ENCODE measurements at regions not wholly inside any gene's neighbourhood (a gene's known extent, or its start where the extent isn't known, plus 50 kb on each side); places are given as distances from the start of the nearest gene placed in this dataset.

DNA sequence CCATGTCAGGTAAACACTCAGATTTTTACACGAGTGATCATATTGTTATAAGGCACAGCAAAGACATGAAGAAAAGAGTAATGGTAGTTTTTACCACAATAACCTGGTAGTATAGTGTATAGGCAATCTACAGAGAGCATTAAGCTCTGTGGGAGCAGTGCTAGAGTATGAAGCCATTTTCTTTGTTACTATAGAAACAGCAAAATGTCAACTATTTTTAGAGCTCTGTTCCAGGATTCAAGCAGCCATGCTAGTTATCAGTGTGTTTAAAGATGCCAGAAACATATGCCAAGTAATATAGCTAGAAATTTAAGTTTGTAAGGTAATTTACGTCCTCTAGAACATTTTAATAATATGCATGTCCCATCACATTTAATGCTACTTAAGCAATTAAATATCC is 77.6 kb upstream of the RGS18 start:
- Histone ChIP-seq H3K4me3 (ENCODE audit: control insufficient read depth in 2 of 3, extremely low read depth in 1 of 3, insufficient read depth in 2 of 3, low read depth in 1 of 3, low read length in 3 of 3) (no peak overlapping the region), H2AFZ (ENCODE audit: control insufficient read depth, low read length) (no peak overlapping the region), H3K27ac (ENCODE audit: control insufficient read depth, insufficient read depth, low read length) (no peak overlapping the region), H3K4me1 (ENCODE audit: control insufficient read depth, extremely low read depth, insufficient read depth, low read length) (no peaks in the 10 kb centered on the region), H3K79me2 (ENCODE audit: control insufficient read depth, insufficient read depth, low read length) (no peaks in the 10 kb centered on the region), H3K27me3 (ENCODE audit: control insufficient read depth, extremely low read depth, insufficient read depth, low read length) (no peaks in the 10 kb centered on the region), H3K4me2 (ENCODE audit: control insufficient read depth, extremely low read depth, insufficient read depth, low read depth, low read length) (no peak overlapping the region), H3K9ac (ENCODE audit: control insufficient read depth, extremely low read depth, insufficient read depth, low read length) (no peak overlapping the region), H3K36me3 (ENCODE audit: control insufficient read depth in 2 of 2, extremely low read depth in 1 of 2, insufficient read depth in 2 of 2, low read length in 2 of 2) (no peaks in the 10 kb centered on the region), H3K9me3 (ENCODE audit: control insufficient read depth, low read depth, low read length) (no peaks in the 10 kb centered on the region), H4K20me1 (ENCODE audit: control insufficient read depth, extremely low read depth, insufficient read depth, low read length) (no peaks in the 10 kb centered on the region), H3K9me1 (ENCODE audit: control insufficient read depth, extremely low read depth, insufficient read depth, low read length) (no peaks in the 10 kb centered on the region)
- dilution Hi-C loops (cut with MboI; ENCODE audit: extremely low pct_ligation_motif_present, low sequenced_read_pairs), result no loop called here
- no peak for DNase-seq (ENCODE audit: low read depth, low spot score)
- no peak for FAIRE-seq
- no peak for TF ChIP-seq EZH2 (IDR thresholded peaks at IDR 0.05; ENCODE audit: low read length)
- TF ChIP-seq, protein P1, sequence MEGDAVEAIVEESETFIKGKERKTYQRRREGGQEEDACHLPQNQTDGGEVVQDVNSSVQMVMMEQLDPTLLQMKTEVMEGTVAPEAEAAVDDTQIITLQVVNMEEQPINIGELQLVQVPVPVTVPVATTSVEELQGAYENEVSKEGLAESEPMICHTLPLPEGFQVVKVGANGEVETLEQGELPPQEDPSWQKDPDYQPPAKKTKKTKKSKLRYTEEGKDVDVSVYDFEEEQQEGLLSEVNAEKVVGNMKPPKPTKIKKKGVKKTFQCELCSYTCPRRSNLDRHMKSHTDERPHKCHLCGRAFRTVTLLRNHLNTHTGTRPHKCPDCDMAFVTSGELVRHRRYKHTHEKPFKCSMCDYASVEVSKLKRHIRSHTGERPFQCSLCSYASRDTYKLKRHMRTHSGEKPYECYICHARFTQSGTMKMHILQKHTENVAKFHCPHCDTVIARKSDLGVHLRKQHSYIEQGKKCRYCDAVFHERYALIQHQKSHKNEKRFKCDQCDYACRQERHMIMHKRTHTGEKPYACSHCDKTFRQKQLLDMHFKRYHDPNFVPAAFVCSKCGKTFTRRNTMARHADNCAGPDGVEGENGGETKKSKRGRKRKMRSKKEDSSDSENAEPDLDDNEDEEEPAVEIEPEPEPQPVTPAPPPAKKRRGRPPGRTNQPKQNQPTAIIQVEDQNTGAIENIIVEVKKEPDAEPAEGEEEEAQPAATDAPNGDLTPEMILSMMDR (optimal IDR thresholded peaks at IDR 0.05 in 1 of 3, IDR thresholded peaks at IDR 0.05 in 1 of 3, conservative IDR thresholded peaks at IDR 0.05 in 1 of 3; ENCODE audit: extremely low read depth in 1 of 3, insufficient read depth in 2 of 3, low read length in 3 of 3), result no peak

DNA sequence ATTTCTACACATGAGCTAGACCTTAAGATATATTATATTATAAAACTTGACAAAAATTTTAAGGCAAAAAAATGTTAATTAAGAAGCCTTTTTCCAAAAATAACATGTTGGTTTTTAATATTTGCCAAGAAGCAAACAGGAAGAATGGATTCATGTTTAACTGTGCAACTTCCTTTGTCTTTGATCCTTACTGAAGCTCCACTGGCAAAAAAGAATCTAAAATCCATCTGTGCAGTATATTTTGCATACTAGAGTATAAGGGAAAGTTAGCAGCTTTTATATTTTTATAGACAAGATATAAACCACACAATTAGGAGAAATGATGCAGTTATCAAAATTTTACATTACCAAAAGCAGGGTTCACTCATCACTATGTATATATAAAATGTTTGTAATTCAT is 76.9 kb upstream of the RGS18 start:
- dilution Hi-C loops (cut with MboI; ENCODE audit: extremely low pct_ligation_motif_present, low sequenced_read_pairs), result no loop called here
- no peak overlapping the region for H2AFZ ChIP-seq (ENCODE audit: control insufficient read depth, low read length)
- no peaks in the 10 kb centered on the region for H4K20me1 ChIP-seq (ENCODE audit: control insufficient read depth, extremely low read depth, insufficient read depth, low read length)
- no peaks in the 10 kb centered on the region for H3K9me1 ChIP-seq (ENCODE audit: control insufficient read depth, extremely low read depth, insufficient read depth, low read length)
- no peaks in the 10 kb centered on the region for H3K79me2 ChIP-seq (ENCODE audit: control insufficient read depth, insufficient read depth, low read length)
- H3K36me3 ChIP-seq (ENCODE audit: control insufficient read depth in 2 of 2, extremely low read depth in 1 of 2, insufficient read depth in 2 of 2, low read length in 2 of 2), result no peaks in the 10 kb centered on the region
- FAIRE-seq, result no peak
- DNase-seq (ENCODE audit: low read depth, low spot score), result no peak
- no peak overlapping the region for H3K4me2 ChIP-seq (ENCODE audit: control insufficient read depth, extremely low read depth, insufficient read depth, low read depth, low read length)
- H3K4me1 ChIP-seq (ENCODE audit: control insufficient read depth, extremely low read depth, insufficient read depth, low read length), result no peaks in the 10 kb centered on the region
- no peak overlapping the region for H3K9ac ChIP-seq (ENCODE audit: control insufficient read depth, extremely low read depth, insufficient read depth, low read length)
- TF ChIP-seq EZH2 (IDR thresholded peaks at IDR 0.05; ENCODE audit: low read length), result no peak
- TF ChIP-seq, protein P1 (optimal IDR thresholded peaks at IDR 0.05 in 1 of 3, IDR thresholded peaks at IDR 0.05 in 1 of 3, conservative IDR thresholded peaks at IDR 0.05 in 1 of 3; ENCODE audit: extremely low read depth in 1 of 3, insufficient read depth in 2 of 3, low read length in 3 of 3), result no peak
- no peak overlapping the region for H3K4me3 ChIP-seq (ENCODE audit: control insufficient read depth in 2 of 3, extremely low read depth in 1 of 3, insufficient read depth in 2 of 3, low read depth in 1 of 3, low read length in 3 of 3)
- H3K27me3 ChIP-seq (ENCODE audit: control insufficient read depth, extremely low read depth, insufficient read depth, low read length), result no peaks in the 10 kb centered on the region
- no peaks in the 10 kb centered on the region for H3K9me3 ChIP-seq (ENCODE audit: control insufficient read depth, low read depth, low read length)
- H3K27ac ChIP-seq (ENCODE audit: control insufficient read depth, insufficient read depth, low read length), result no peak overlapping the region

All from keratinocyte (primary cell).